ENCODE measurements at regions not wholly inside any gene's neighbourhood (a gene's known extent, or its start where the extent isn't known, plus 50 kb on each side); places are given as distances from the start of the nearest gene placed in this dataset.

GRCh38 chr17:73727941-73728340 is 83.7 kb upstream of the SDK2 start:
- intact Hi-C loops (cut with micrococcal nuclease): no loop called here
- Mint-ChIP-seq H3K4me3 (no peak overlapping the region), H3K4me1 (ENCODE audit: low read depth) (peaks cover 4% of the 10 kb centered on the region), H3K27me3 (ENCODE audit: insufficient read depth) (peaks cover 9% of the 10 kb centered on the region), H3K27ac (no peak overlapping the region), H3K36me3 (ENCODE audit: low read depth) (no peaks in the 10 kb centered on the region), H3K9me3 (peaks cover 20% of the 10 kb centered on the region)
- DNase-seq (ENCODE audit: low spot score): no peak

- peaks cover 1% of the 10 kb centered on the region for H3K36me3 Mint-ChIP-seq (ENCODE audit: low read depth)
- H3K27me3 Mint-ChIP-seq (ENCODE audit: insufficient read depth): peaks cover 11% of the 10 kb centered on the region
- peaks cover 20% of the 10 kb centered on the region for H3K9me3 Mint-ChIP-seq
- intact Hi-C loops (cut with micrococcal nuclease): no loop called here
- H3K4me3 Mint-ChIP-seq: no peak overlapping the region
- H3K27ac Mint-ChIP-seq: no peak overlapping the region
- H3K4me1 Mint-ChIP-seq (ENCODE audit: low read depth): no peaks in the 10 kb centered on the region
- no peak for DNase-seq (ENCODE audit: low spot score)
These were observed 84.9 kb upstream of the SDK2 start for GRCh38 chr17:73729101-73729500.

GRCh38 chr17:73731733-73732132 is 87.5 kb upstream of the SDK2 start:
- peaks cover 20% of the 10 kb centered on the region for H3K9me3 Mint-ChIP-seq
- intact Hi-C loops (cut with micrococcal nuclease): no loop called here
- H3K36me3 Mint-ChIP-seq (ENCODE audit: low read depth): peaks cover 1% of the 10 kb centered on the region

GRCh38 chr17:73733517-73733916 is 89.3 kb upstream of the SDK2 start:
- H3K27me3 Mint-ChIP-seq (ENCODE audit: insufficient read depth): peaks cover 12% of the 10 kb centered on the region
- intact Hi-C loops (cut with micrococcal nuclease): no loop called here
- H3K4me1 Mint-ChIP-seq (ENCODE audit: low read depth): no peaks in the 10 kb centered on the region
- no peak overlapping the region for H3K4me3 Mint-ChIP-seq
- H3K27ac Mint-ChIP-seq: no peak overlapping the region
- peaks cover 20% of the 10 kb centered on the region for H3K9me3 Mint-ChIP-seq
- DNase-seq (ENCODE audit: low spot score): no peak
- H3K36me3 Mint-ChIP-seq (ENCODE audit: low read depth): peaks cover 1% of the 10 kb centered on the region

More at GRCh38 chr17:73731733-73732132, 87.5 kb upstream of the SDK2 start:
- H3K27me3 Mint-ChIP-seq (ENCODE audit: insufficient read depth): peaks cover 12% of the 10 kb centered on the region
- H3K4me1 Mint-ChIP-seq (ENCODE audit: low read depth): no peaks in the 10 kb centered on the region
- no peak overlapping the region for H3K27ac Mint-ChIP-seq
- DNase-seq (ENCODE audit: low spot score): no peak
- H3K4me3 Mint-ChIP-seq: no peak overlapping the region

GRCh38 chr17:73735245-73735644 is 91.0 kb upstream of the SDK2 start:
- no peak for DNase-seq (ENCODE audit: low spot score)
- intact Hi-C loops (cut with micrococcal nuclease): no loop called here

GRCh38 chr17:73738751-73739575 is 94.7 kb upstream of the SDK2 start:
- no peak for DNase-seq (ENCODE audit: low spot score)
- Mint-ChIP-seq H3K4me3 (no peak overlapping the region), H3K4me1 (ENCODE audit: low read depth) (no peaks in the 10 kb centered on the region), H3K27me3 (ENCODE audit: insufficient read depth) (peaks cover 6% of the 10 kb centered on the region), H3K36me3 (ENCODE audit: low read depth) (no peaks in the 10 kb centered on the region), H3K27ac (no peak overlapping the region), H3K9me3 (no peaks in the 10 kb centered on the region)
- intact Hi-C loops (cut with micrococcal nuclease): no loop called here

More at GRCh38 chr17:73735245-73735644, 91.0 kb upstream of the SDK2 start:
- Mint-ChIP-seq H3K4me3 (no peak overlapping the region), H3K27me3 (ENCODE audit: insufficient read depth) (peaks cover 14% of the 10 kb centered on the region), H3K4me1 (ENCODE audit: low read depth) (no peaks in the 10 kb centered on the region), H3K27ac (no peak overlapping the region), H3K9me3 (peaks cover 14% of the 10 kb centered on the region), H3K36me3 (ENCODE audit: low read depth) (peaks cover 1% of the 10 kb centered on the region)

GRCh38 chr17:73740370-73740769 is 96.1 kb upstream of the SDK2 start:
- no peak overlapping the region for H3K4me3 Mint-ChIP-seq
- no peak for DNase-seq (ENCODE audit: low spot score)
- H3K27me3 Mint-ChIP-seq (ENCODE audit: insufficient read depth): peaks cover 5% of the 10 kb centered on the region
- H3K36me3 Mint-ChIP-seq (ENCODE audit: low read depth): no peaks in the 10 kb centered on the region
- H3K27ac Mint-ChIP-seq: no peak overlapping the region
- intact Hi-C loops (cut with micrococcal nuclease): no loop called here
- H3K4me1 Mint-ChIP-seq (ENCODE audit: low read depth): no peaks in the 10 kb centered on the region
- H3K9me3 Mint-ChIP-seq: no peaks in the 10 kb centered on the region

GRCh38 chr17:73742948-73743381 is 98.7 kb upstream of the SDK2 start:
- H3K27me3 Mint-ChIP-seq (ENCODE audit: insufficient read depth): peaks cover 5% of the 10 kb centered on the region
- H3K4me1 Mint-ChIP-seq (ENCODE audit: low read depth): no peaks in the 10 kb centered on the region
- DNase-seq (ENCODE audit: low spot score): no peak
- no peak overlapping the region for H3K27ac Mint-ChIP-seq
- H3K9me3 Mint-ChIP-seq: no peaks in the 10 kb centered on the region
- no peaks in the 10 kb centered on the region for H3K36me3 Mint-ChIP-seq (ENCODE audit: low read depth)
- intact Hi-C loops (cut with micrococcal nuclease): no loop called here
- no peak overlapping the region for H3K4me3 Mint-ChIP-seq

- no peaks in the 10 kb centered on the region for H3K9me3 Mint-ChIP-seq
- no peaks in the 10 kb centered on the region for H3K36me3 Mint-ChIP-seq (ENCODE audit: low read depth)
- H3K4me1 Mint-ChIP-seq (ENCODE audit: low read depth): no peaks in the 10 kb centered on the region
- peaks cover 5% of the 10 kb centered on the region for H3K27me3 Mint-ChIP-seq (ENCODE audit: insufficient read depth)
- no peak for DNase-seq (ENCODE audit: low spot score)
- H3K27ac Mint-ChIP-seq: no peak overlapping the region
- intact Hi-C loops (cut with micrococcal nuclease): no loop called here
- no peak overlapping the region for H3K4me3 Mint-ChIP-seq
These were observed 99.4 kb upstream of the SDK2 start for GRCh38 chr17:73743518-73744201.

- no peak for DNase-seq (ENCODE audit: low spot score)
- H3K9me3 Mint-ChIP-seq: no peaks in the 10 kb centered on the region
- H3K4me1 Mint-ChIP-seq (ENCODE audit: low read depth): no peaks in the 10 kb centered on the region
- no peak overlapping the region for H3K27ac Mint-ChIP-seq
- no peak overlapping the region for H3K4me3 Mint-ChIP-seq
- H3K36me3 Mint-ChIP-seq (ENCODE audit: low read depth): no peaks in the 10 kb centered on the region
- peaks cover 5% of the 10 kb centered on the region for H3K27me3 Mint-ChIP-seq (ENCODE audit: insufficient read depth)
- intact Hi-C loops (cut with micrococcal nuclease): no loop called here
These were observed 100.2 kb upstream of the SDK2 start for GRCh38 chr17:73744411-73744810.

- no peak for DNase-seq (ENCODE audit: low spot score)
- Mint-ChIP-seq H3K36me3 (ENCODE audit: low read depth) (no peaks in the 10 kb centered on the region), H3K27ac (no peak overlapping the region), H3K27me3 (ENCODE audit: insufficient read depth) (peaks cover 3% of the 10 kb centered on the region), H3K9me3 (no peaks in the 10 kb centered on the region), H3K4me3 (no peak overlapping the region), H3K4me1 (ENCODE audit: low read depth) (no peaks in the 10 kb centered on the region)
- intact Hi-C loops (cut with micrococcal nuclease): no loop called here
These were observed 102.2 kb upstream of the SDK2 start for GRCh38 chr17:73746314-73747073.

GRCh38 chr17:73747221-73748002 is 103.2 kb upstream of the SDK2 start:
- H3K27me3 Mint-ChIP-seq (ENCODE audit: insufficient read depth): peaks cover under 1% of the 10 kb centered on the region
- no peak for DNase-seq (ENCODE audit: low spot score)
- H3K4me1 Mint-ChIP-seq (ENCODE audit: low read depth): no peaks in the 10 kb centered on the region
- H3K36me3 Mint-ChIP-seq (ENCODE audit: low read depth): no peaks in the 10 kb centered on the region
- no peak overlapping the region for H3K4me3 Mint-ChIP-seq
- no peak overlapping the region for H3K27ac Mint-ChIP-seq
- H3K9me3 Mint-ChIP-seq: no peaks in the 10 kb centered on the region
- intact Hi-C loops (cut with micrococcal nuclease): no loop called here
